Fibroblast of lung (primary cell): ENCODE measurements at regions not wholly inside any gene's neighbourhood (a gene's known extent, or its start where the extent isn't known, plus 50 kb on each side); places are given as distances from the start of the nearest gene placed in this dataset.

Source experiments
- CTCF ChIP-seq, 2 donors: IDR thresholded peaks in 1 of 2; conservative IDR thresholded peaks in 1 of 2; 1 replicate in 1 of 2; 2 replicates in 1 of 2; pipeline ENCODE4 v1.5.1; 2011 to 2012; ENCODE audit warnings: low read length in 2 of 2, control low read depth in 1 of 2, inconsistent platforms in 1 of 2, low read depth in 1 of 2, mild to moderate bottlenecking in 1 of 2
- EZH2 ChIP-seq: IDR thresholded peaks from 2 replicates; pipeline ENCODE4 v1.5.1; 2012; ENCODE audit warnings: low read length, control low read depth, mild to moderate bottlenecking; ENCODE audit errors: missing control alignments

- TF ChIP-seq EZH2 = no peak
- no peak for TF ChIP-seq CTCF (conservative IDR thresholded peaks at IDR 0.05 in 1 of 2, IDR thresholded peaks at IDR 0.05 in 1 of 2; ENCODE audit: low read depth in 1 of 2, low read length in 2 of 2)
Measured at GRCh38 chr11:122344215-122344614, 228.2 kb upstream of the BLID start.
